ENCODE measurements at regions not wholly inside any gene's neighbourhood (a gene's known extent, or its start where the extent isn't known, plus 50 kb on each side); places are given as distances from the start of the nearest gene placed in this dataset.

- DNase-seq = no peak
Observed at GRCh38 chr18:22628795-22629510, 211.2 kb upstream of the CTAGE1 start.

GRCh38 chr18:22630980-22631379 is 213.3 kb upstream of the CTAGE1 start:
- DNase-seq = no peak

- no peak for DNase-seq
Observed at GRCh38 chr18:22632191-22632590, 214.5 kb upstream of the CTAGE1 start.

- DNase-seq = no peak
Observed at GRCh38 chr18:22634464-22634863, 216.7 kb upstream of the CTAGE1 start.

GRCh38 chr18:22637787-22638186 is 220.1 kb upstream of the CTAGE1 start:
- no peak for DNase-seq

- no peak for DNase-seq
Observed at GRCh38 chr18:22639026-22639463, 221.3 kb upstream of the CTAGE1 start.

- no peak for DNase-seq
Observed at GRCh38 chr18:22639561-22639960, 221.8 kb upstream of the CTAGE1 start.

- DNase-seq = no peak
Observed at GRCh38 chr18:22640281-22640842, 222.6 kb upstream of the CTAGE1 start.

GRCh38 chr18:22641958-22642357 is 224.2 kb upstream of the CTAGE1 start:
- DNase-seq = no peak

- DNase-seq = no peak
Observed at GRCh38 chr18:22643731-22644130, 226.0 kb upstream of the CTAGE1 start.

- DNase-seq = no peak
Observed at GRCh38 chr18:22650247-22650646, 232.5 kb upstream of the CTAGE1 start.

GRCh38 chr18:22657619-22658018 is 239.9 kb upstream of the CTAGE1 start:
- DNase-seq = no peak

GRCh38 chr18:22658318-22658717 is 240.6 kb upstream of the CTAGE1 start:
- no peak for DNase-seq

GRCh38 chr18:22663378-22663777 is 245.7 kb upstream of the CTAGE1 start:
- no peak for DNase-seq

GRCh38 chr18:22666411-22666940 is 248.8 kb upstream of the CTAGE1 start:
- DNase-seq = no peak

- no peak for DNase-seq
Observed at GRCh38 chr18:22667156-22667555, 249.4 kb upstream of the CTAGE1 start.

- DNase-seq = no peak
Observed at GRCh38 chr18:22667616-22668422, 250.1 kb upstream of the CTAGE1 start.

GRCh38 chr18:22668496-22668895 is 250.8 kb upstream of the CTAGE1 start:
- no peak for DNase-seq

GRCh38 chr18:22670914-22671313 is 253.2 kb upstream of the CTAGE1 start:
- DNase-seq = no peak

- no peak for DNase-seq
Observed at GRCh38 chr18:22673182-22673862, 255.6 kb upstream of the CTAGE1 start.

- DNase-seq = no peak
Observed at GRCh38 chr18:22674272-22674671, 256.6 kb upstream of the CTAGE1 start.

GRCh38 chr18:22675006-22675405 is 257.3 kb upstream of the CTAGE1 start:
- no peak for DNase-seq

- no peak for DNase-seq
Observed at GRCh38 chr18:22676423-22676822, 256.7 kb upstream of the RBBP8 start.
